Thyroid gland (tissue), 4 donors: ENCODE measurements at regions not wholly inside any gene's neighbourhood (a gene's known extent, or its start where the extent isn't known, plus 50 kb on each side); places are given as distances from the start of the nearest gene placed in this dataset.

ENCODE experiments used
- CTCF ChIP-seq, 6 experiments: fragments of 200-600 bp in 3 of 6; fragments of 450-650 bp in 3 of 6; sonication (generic) in 3 of 6; IDR thresholded peaks; one replicate each; pipeline ENCODE4 v1.5.1; 2016 to 2019; ENCODE audit warnings: antibody characterized with exemption in 6 of 6, mild to moderate bottlenecking in 2 of 6, inconsistent platforms in 1 of 6, moderate library complexity in 1 of 6
- POLR2A ChIP-seq, 2 donors: fragments of 450-650 bp; IDR thresholded peaks; one replicate each; pipeline ENCODE4 v1.6.1; 2017; ENCODE audit warnings: antibody characterized with exemption in 2 of 2, mild to moderate bottlenecking in 2 of 2, moderate library complexity in 1 of 2

DNA sequence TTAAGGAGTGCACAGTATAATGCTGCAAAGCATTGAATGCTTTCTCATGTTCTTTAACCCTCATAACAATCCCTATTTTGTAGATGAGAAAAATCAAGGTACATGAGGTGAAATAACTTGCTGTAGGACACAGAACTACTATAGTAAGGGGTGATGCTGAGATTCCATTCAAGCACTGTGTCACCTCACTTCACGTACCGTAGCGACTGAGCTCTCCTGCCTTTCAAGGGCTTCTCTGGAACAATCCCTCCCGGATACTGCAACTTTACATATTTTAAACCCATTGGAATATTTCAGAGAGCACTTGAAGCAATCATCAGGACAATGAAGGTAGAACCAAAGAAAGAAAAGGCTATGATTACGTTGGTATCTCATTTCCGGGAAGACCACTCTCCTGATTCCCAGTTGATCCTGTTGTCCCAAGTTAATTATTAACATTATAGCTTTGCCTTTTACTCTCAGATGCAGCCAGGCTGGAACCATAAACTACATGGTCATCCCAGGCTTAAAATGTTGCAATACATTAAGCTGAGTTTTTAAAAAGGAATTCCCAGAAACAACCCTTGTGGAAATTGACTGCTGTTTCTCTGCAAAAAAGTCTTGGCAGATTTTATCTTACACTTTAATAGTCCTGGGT lies 252.2 kb upstream of the IGF1R start:
- TF ChIP-seq CTCF (IDR thresholded peaks at IDR 0.05) (no peak), POLR2A (IDR thresholded peaks at IDR 0.05) (no peak)
